A549 (cell line): ENCODE measurements at regions not wholly inside any gene's neighbourhood (a gene's known extent, or its start where the extent isn't known, plus 50 kb on each side); places are given as distances from the start of the nearest gene placed in this dataset.

Experiments
- BHLHE40 ChIP-seq: IDR thresholded peaks from 2 replicates; pipeline ENCODE4 v1.6.1; 2012; ENCODE audit warnings: low read depth, low read length, inconsistent platforms
- NFE2L2 ChIP-seq: fragments of 150-350 bp; conservative IDR thresholded peaks from 2 replicates; pipeline ENCODE4 v1.6.1; 2014; ENCODE audit warnings: low read length
- SREBF2 ChIP-seq: fragments of 450-650 bp; IDR thresholded peaks from 2 replicates; pipeline ENCODE4 v1.6.1; 2014; ENCODE audit warnings: mild to moderate bottlenecking, moderate library complexity

DNA sequence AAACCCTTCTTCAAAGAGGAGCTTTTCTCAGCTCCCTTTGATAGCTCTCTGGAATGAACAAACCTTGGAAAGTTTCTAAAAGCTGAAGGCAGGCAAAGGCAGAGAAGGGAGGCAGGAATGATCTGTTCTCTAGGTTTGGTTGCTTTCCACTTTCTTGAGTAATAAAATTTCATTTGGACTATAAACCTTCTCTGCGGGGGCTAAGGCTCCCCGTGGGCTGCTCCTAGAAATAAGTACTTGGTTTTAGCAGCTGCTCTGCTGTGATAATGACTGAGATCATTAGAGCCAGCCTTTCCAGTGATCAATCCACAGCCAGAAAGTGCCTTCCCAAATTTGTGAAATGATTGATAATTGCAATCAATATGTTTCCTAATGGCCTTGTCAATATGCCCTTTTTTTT, 183.8 kb upstream of the HTR2A start:
- TF ChIP-seq NFE2L2 (no peak), BHLHE40 (no peak), SREBF2 (no peak)
